Endothelial cell of umbilical vein (primary cell): ENCODE measurements at regions not wholly inside any gene's neighbourhood (a gene's known extent, or its start where the extent isn't known, plus 50 kb on each side); places are given as distances from the start of the nearest gene placed in this dataset.

Experiments
- BruUV-seq: library from RNA; stranded (reverse); fragments of 400-500 nt; replicated peaks from 2 replicates; lab custom pipeline; 2021; lab: Mats Ljungman, UMichigan
- CTCF ChIA-PET: fragments of 300-600, 350-600 bp; sonication (Branson Sonifier 250); formaldehyde crosslinking; loops from one replicate; lab custom pipeline; 2021; ENCODE audit warnings: antibody characterized with exemption, inconsistent platforms; lab: Charles Lee
- POLR2A ChIA-PET: fragments of 300-600, 350-600 bp; sonication (Branson Sonifier 250); formaldehyde crosslinking; loops from one replicate; lab custom pipeline; 2021; ENCODE audit warnings: antibody characterized with exemption, inconsistent platforms; lab: Charles Lee
- DNase-seq: peaks from one replicate; pipeline ENCODE4 v3.0.0-alpha.2; 2011; ENCODE audit warnings: low read depth, low spot score
- FAIRE-seq: peaks from 2 replicates; lab custom pipeline; 2011; peaks lifted over from hg19 to GRCh38; lab: Jason Lieb, UNC
- H2AFZ ChIP-seq: 2 replicates; pipeline ENCODE4 v1.6.0; 2012; ENCODE audit warnings: low read depth, low read length, control low read depth, inconsistent platforms
- H3K27ac ChIP-seq: 2 replicates; pipeline ENCODE4 v1.5.1; 2011; ENCODE audit warnings: low read depth, mild to moderate bottlenecking, control low read depth, low read length, moderate library complexity; ENCODE audit not compliant: insufficient read depth
- H3K27me3 ChIP-seq, 2 experiments: 2 replicates each; pipeline versions ENCODE4 v1.6.0 to v1.6.1; 2011; ENCODE audit warnings: low read length in 2 of 2, mixed read lengths in 1 of 2; ENCODE audit not compliant: control insufficient read depth in 2 of 2, insufficient read depth in 2 of 2
- H3K36me3 ChIP-seq, 2 experiments: 2 replicates in 1 of 2; 3 replicates in 1 of 2; pipeline ENCODE4 v1.5.1; 2011; ENCODE audit warnings: low read length in 2 of 2, mild to moderate bottlenecking in 1 of 2, moderate library complexity in 1 of 2; ENCODE audit not compliant: control insufficient read depth in 2 of 2, insufficient read depth in 2 of 2; ENCODE audit errors: extremely low read depth in 1 of 2
- H3K4me1 ChIP-seq: 3 replicates; pipeline ENCODE4 v1.5.1; 2011; ENCODE audit warnings: mild to moderate bottlenecking, low read length; ENCODE audit not compliant: control insufficient read depth, insufficient read depth; ENCODE audit errors: extremely low read depth
- H3K4me2 ChIP-seq: 2 replicates; pipeline ENCODE4 v1.6.1; 2011; ENCODE audit warnings: low read length, control low read depth, mixed read lengths; ENCODE audit not compliant: insufficient read depth
- H3K4me3 ChIP-seq, 3 experiments: fragments of 200-600 bp in 1 of 3; sonication (generic), shearing (Covaris generic) in 1 of 3; replicated peaks in 1 of 3; 2 replicates each; pipeline ENCODE4 v1.5.1; 2011 to 2016; ENCODE audit warnings: control low read depth in 3 of 3, low read length in 3 of 3, mild to moderate bottlenecking in 2 of 3, inconsistent platforms in 1 of 3, low read depth in 1 of 3, moderate library complexity in 1 of 3; ENCODE audit not compliant: insufficient read depth in 1 of 3
- H3K79me2 ChIP-seq: 2 replicates; pipeline ENCODE4 v1.6.0; 2012; ENCODE audit warnings: low read length, inconsistent platforms; ENCODE audit not compliant: control insufficient read depth, insufficient read depth
- H3K9ac ChIP-seq: replicated peaks from 2 replicates; pipeline ENCODE3; 2011; ENCODE audit warnings: low read length, control low read depth; ENCODE audit not compliant: insufficient read depth; ENCODE audit errors: extremely low read depth
- H3K9me1 ChIP-seq: replicated peaks from 3 replicates; pipeline ENCODE4 v1.6.0; 2011; ENCODE audit warnings: mild to moderate bottlenecking, low read length; ENCODE audit not compliant: control insufficient read depth, insufficient read depth; ENCODE audit errors: extremely low read depth
- H3K9me3 ChIP-seq: replicated peaks from 2 replicates; pipeline ENCODE4 v1.5.1; 2012; ENCODE audit warnings: low read length, inconsistent platforms; ENCODE audit not compliant: control insufficient read depth, insufficient read depth
- H4K20me1 ChIP-seq: replicated peaks from 2 replicates; pipeline ENCODE3; 2011; ENCODE audit warnings: mild to moderate bottlenecking, low read length; ENCODE audit not compliant: control insufficient read depth, insufficient read depth; ENCODE audit errors: extremely low read depth
- CTCF ChIP-seq, 2 donors: IDR thresholded peaks; 1 replicate in 1 of 2; 2 replicates in 1 of 2; pipeline ENCODE4 v1.5.1; 2011; ENCODE audit warnings: low read length in 2 of 2, mild to moderate bottlenecking in 2 of 2, moderate library complexity in 2 of 2, control low read depth in 1 of 2, inconsistent platforms in 1 of 2, low read depth in 1 of 2; ENCODE audit not compliant: insufficient read depth in 1 of 2; ENCODE audit errors: extremely low read depth in 1 of 2
- FOS ChIP-seq: IDR thresholded peaks from 2 replicates; pipeline ENCODE4 v1.6.1; 2011; ENCODE audit warnings: mild to moderate bottlenecking, low read length, moderate library complexity, borderline replicate concordance; ENCODE audit not compliant: insufficient read depth
- JUN ChIP-seq: IDR thresholded peaks from 2 replicates; pipeline ENCODE4 v1.6.1; 2011; ENCODE audit warnings: borderline replicate concordance, low read depth; ENCODE audit not compliant: insufficient read length, insufficient read depth
- POLR2AphosphoS5 ChIP-seq: IDR thresholded peaks from 2 replicates; pipeline ENCODE4 v1.6.1; 2012; ENCODE audit warnings: low read depth, mild to moderate bottlenecking, control low read depth, low read length, moderate library complexity; ENCODE audit not compliant: insufficient read depth
- dilution Hi-C: fragments of 300-500 bp; cut with MboI; formaldehyde crosslinking; loops from one replicate; pipeline ENCODE4 v1.15.0; 2019; ENCODE audit warnings: low sequenced_read_pairs; ENCODE audit not compliant: extremely low pct_ligation_motif_present
- intact Hi-C: fragments of 100-400 bp; cut with micrococcal nuclease; formaldehyde crosslinking; loops from one replicate; pipeline ENCODE4 v1.10.0; 2022

- peak overlapping the region; percentile 40 for H3K27ac ChIP-seq
- no peak for DNase-seq
- TF ChIP-seq FOS, result peak; percentile 17
- no peak for TF ChIP-seq JUN
- TF ChIP-seq POLR2AphosphoS5, result no peak
- TF ChIP-seq CTCF (IDR thresholded peaks at IDR 0.05; ENCODE audit: extremely low read depth in 1 of 2, insufficient read depth in 1 of 2, low read depth in 1 of 2, low read length in 2 of 2), result no peak
- peaks cover 21% of the 10 kb centered on the region for H3K4me1 ChIP-seq
- H3K9ac ChIP-seq, result no peak overlapping the region
- dilution Hi-C loops (loop anchor here (25.0 kb wide), 1 partner anchor 225 kb away; the partner anchor contains the start of gene TNPO1), intact Hi-C loops (no loop called here)
- H3K4me3 ChIP-seq, result no peak overlapping the region
- H3K79me2 ChIP-seq, result no peaks in the 10 kb centered on the region
- peak overlapping the region; percentile 63 for H2AFZ ChIP-seq
- no peak for FAIRE-seq
- no peaks in the 10 kb centered on the region for H3K9me1 ChIP-seq
- H3K4me2 ChIP-seq, result peak overlapping the region; percentile 12
- no TSS peak for BruUV-seq
- no peaks in the 10 kb centered on the region for H3K36me3 ChIP-seq
- H4K20me1 ChIP-seq, result no peaks in the 10 kb centered on the region
- POLR2A ChIA-PET, result no interaction called here
- H3K27me3 ChIP-seq, result no peaks in the 10 kb centered on the region
- H3K9me3 ChIP-seq, result no peaks in the 10 kb centered on the region
- CTCF ChIA-PET, result interaction anchor here (1.3 to 4.7 kb wide), 3 partner anchors 24 to 27 kb away, joined by 3 to 18 read pairs (median 4); no protein-coding TSS in a partner anchor
Observed at GRCh38 chr5:72586788-72587530, 79.7 kb upstream of the ZNF366 start.
